NCI-H1436 treated with DMSO at 0.1 percent for 48 hours (cell line): ENCODE measurements at regions not wholly inside any gene's neighbourhood (a gene's known extent, or its start where the extent isn't known, plus 50 kb on each side); places are given as distances from the start of the nearest gene placed in this dataset.

Experiments
- DNase-seq: peaks from one replicate; lab custom pipeline; 2025; lab: John Stamatoyannopoulos, UW

DNA sequence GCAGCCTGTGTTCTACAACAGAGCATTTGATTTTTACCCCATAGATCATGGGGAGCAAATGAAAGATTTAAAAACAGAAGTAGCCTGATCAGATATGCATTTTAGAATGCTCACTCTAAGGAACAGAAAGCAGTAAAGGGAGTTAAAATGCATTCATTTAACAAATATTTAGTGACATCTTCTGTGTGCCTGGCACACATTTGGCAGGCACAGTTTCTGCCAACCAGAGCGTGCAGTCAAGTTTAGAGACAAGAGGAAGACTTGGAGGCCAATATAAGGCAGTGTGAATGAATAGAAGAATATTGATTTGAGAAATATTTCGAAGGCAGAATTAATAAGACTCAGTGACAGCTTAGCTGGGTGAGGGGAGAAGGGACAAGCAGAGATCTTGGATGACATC lies 210.1 kb downstream of the KDR start:
- DNase-seq = no peak

GRCh38 chr4:54914781-54915180 lies 210.6 kb downstream of the KDR start:
- DNase-seq = no peak

DNA sequence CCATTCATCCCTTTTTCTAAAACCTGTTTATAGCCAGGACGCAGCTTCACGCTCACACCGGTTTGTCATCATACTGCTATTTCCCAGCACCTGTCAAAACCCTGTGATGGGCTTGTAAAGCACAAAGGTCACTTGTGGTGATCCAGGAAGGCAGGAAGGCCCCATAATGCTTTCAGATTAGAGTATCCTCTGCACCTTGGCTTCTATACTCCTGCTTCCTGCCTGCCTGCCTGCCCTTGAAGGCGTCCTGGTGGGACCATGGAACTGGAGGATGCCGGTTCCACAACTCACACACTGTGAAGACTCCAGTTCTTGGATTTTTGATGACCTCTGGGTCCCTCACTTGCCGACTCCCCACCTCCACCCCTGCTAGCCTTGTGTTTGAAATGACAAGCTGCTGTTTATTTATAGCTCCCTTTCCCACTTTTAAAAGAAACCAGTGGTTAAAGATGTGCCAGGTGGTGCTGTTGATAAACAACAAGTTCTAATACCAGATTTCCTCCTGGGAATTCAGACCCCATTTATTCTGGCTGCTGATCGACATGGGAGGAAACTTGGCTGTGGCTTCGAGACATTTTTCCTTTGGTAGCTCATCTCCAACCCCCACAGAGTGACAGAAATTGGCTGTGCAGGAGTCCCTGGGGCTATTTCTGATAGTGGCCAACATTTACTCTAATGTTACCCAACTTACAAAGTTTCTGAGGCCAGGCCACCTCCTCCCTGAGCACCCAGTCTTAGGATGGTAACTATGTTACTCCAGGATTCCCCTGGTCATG lies 211.5 kb downstream of the KDR start:
- DNase-seq = no peak

DNA sequence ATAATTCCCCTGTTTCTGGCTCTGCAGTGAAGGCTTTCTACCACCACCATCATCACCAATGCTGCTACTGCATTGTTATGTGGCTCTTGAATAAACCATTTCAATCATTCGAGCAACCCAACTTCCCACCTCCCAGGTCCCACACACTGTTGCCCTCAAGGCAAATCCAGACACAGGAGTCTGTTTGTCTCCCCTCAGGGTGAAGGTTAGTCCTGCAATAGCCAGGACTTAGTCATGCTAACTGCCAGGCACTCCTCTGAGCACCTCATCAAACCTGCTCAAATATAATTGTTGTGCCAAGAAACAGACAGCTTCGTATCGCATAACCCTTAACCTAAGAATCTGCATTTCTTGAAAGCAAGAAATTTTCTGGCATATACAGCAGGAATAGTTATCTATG lies 213.2 kb downstream of the KDR start:
- DNase-seq = no peak

DNA sequence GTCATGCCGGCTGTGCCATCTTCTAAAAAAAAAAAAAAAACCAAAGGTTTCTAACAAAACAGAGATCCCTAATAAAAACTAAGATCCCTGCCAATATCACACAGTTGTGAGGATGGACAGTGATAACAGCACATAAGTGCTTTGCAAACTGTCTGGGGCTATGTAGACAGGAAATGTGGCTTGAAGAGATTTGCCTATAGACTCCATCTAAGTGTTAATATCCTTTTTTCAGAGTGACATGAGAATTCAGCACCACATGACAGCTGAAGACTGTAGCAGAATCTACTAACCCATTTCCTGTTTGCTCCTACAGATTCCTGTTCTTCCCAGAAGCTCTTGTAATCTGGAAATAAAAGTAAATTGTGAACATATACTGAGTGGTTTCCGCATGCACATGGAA lies 215.4 kb downstream of the KDR start:
- no peak for DNase-seq

- no peak for DNase-seq
These were observed 216.6 kb downstream of the KDR start for GRCh38 chr4:54908763-54909162.

DNA sequence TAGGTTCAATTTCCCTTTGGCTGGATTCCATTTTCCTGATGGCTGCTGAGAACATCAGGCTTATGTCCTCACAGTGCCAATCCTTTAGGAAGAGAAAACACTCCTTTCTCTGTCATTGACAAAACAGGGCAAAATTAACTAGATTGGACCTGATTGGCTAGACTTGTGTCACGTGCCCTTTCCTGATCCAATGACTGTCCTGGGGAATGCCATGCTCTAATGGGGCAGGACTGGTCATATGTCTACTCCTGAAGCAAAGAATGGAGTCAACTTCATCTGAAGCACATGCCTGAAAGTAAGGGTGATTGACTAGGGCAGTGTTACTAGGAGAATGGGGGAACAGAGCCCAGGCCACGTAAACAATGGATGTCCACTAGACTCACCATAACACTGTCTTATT lies 220.4 kb downstream of the KDR start:
- DNase-seq = no peak

DNA sequence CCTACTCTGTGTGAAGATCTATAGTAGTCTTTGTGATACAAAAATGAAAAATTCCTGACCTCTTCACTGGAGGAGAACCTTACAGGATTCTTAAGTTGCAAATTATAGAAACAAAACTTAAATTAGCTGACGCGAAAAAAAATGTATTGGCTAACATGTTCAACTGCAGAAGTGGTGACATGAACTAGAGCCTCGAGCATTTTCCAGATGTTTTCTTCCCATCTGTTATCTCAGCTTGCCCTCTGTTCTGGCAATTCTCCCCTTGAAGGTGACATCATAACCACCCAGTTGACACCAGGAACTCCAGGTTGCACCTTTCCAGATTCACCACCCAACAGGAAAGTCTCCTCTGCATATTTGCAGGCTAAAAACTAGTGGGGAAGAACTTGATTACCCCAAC lies 222.4 kb downstream of the KDR start:
- no peak for DNase-seq

GRCh38 chr4:54902271-54902670 lies 223.1 kb downstream of the KDR start:
- no peak for DNase-seq

- DNase-seq = no peak
These were observed 224.2 kb downstream of the KDR start for GRCh38 chr4:54901202-54901601.

DNA sequence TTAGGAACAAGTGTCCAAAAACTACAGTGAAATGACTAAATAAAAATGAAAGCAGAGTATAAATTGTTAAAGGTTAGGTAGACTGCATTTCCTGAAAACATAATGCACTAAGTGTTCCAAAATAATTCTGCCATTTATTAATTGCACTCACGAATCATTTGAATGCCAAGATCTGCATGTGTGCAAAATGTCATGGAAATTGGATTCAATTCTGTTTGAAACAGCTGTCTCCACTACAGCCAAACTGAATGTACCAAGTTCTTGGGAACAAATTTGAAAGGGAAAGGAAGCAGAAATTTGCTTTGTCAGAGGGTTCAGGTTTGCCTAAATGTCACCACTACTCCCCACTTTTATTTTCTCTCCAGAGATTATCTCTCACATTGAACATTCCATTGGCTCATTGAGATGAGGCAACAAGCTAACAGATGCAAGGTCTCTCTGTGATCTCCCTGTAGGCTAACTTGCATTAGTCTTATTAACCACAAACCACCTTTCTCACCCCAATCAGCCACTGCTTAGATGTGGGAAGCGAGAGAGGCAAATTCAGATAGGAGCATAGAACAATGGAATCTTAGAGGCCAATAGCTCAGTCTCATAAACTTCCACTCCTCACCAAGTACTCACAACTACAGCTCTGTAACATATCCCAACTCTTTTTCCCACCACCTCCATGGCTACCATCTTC lies 226.6 kb downstream of the KDR start:
- DNase-seq = no peak

- DNase-seq = no peak
These were observed 227.3 kb downstream of the KDR start for GRCh38 chr4:54898056-54898562.

DNA sequence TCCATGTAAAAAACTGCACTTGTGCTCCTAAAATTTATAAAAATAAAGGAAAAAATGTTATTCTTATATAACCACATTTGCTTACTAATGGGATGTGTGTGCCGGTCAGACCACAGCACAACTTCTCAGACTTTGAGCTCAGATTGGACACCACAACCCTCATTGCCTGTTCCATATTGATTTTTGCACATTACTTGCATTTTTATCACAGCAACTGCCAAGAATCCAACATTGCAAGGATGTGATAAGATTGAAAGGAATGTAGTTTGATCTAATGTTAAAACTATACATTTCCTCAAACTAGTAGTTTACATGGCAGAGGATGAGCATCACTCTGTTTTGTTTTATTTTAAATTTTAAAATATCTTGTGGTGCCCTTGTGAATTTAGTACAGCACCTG lies 227.8 kb downstream of the KDR start:
- DNase-seq = no peak

DNA sequence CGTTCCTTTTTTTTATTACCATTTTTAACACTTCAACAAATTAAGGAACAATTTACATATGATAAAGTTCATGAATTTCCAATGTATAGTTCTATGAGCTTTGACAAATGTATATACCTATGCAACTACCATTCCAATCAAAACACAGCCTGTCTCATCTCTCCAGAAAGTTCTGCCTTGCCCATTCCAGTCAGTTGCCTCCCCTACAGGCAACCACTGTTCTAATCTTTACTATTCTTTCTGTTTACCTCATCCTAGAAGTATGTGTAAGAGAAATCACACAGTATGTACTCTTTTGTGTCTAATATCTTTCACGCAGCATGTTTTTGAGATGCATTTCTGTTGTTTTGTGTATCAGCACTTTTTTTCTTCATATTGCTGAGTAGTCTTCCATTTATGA lies 224.9 kb downstream of the KIT start:
- DNase-seq = no peak

GRCh38 chr4:54879576-54879975 lies 221.8 kb downstream of the KIT start:
- no peak for DNase-seq

DNA sequence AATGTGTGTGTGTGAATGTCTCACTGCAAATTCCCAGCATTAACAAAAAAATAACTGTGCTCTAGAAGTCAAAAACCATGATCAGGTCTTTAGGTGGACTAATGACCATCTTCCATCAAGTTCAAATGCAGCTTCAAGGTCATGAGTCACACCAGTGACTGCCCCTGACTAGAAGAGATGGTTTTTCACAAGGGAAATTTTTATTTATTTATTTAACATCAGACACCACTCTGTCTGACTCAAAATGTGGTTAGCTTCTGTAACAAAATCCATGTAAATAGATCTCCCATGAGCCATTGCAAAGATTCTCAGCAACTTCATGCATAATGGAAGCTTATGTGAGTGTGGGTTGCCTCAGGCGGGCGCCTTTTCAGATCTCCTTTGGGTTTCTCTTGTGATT lies 219.2 kb downstream of the KIT start:
- no peak for DNase-seq

DNA sequence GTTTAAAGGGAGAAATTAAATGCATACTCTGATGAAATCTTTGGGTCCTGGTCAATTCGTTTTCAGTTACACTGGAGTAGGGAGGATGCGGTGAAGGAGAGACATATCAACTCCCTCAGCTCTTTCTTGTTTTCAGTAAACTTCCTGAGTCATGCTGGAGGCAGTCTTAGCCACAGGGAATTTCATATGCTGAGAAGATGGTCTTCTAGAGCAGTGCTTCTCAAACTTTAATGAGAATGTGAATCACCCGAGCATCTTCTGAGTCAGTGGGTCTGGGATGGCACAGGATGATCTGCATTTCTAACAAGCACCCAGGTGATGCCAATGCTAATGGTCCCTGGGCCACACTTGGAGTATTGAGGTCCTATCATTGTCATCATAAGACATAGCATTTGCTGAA lies 214.5 kb downstream of the KIT start:
- no peak for DNase-seq

- no peak for DNase-seq
These were observed 206.0 kb downstream of the KIT start for GRCh38 chr4:54863571-54864255.

DNA sequence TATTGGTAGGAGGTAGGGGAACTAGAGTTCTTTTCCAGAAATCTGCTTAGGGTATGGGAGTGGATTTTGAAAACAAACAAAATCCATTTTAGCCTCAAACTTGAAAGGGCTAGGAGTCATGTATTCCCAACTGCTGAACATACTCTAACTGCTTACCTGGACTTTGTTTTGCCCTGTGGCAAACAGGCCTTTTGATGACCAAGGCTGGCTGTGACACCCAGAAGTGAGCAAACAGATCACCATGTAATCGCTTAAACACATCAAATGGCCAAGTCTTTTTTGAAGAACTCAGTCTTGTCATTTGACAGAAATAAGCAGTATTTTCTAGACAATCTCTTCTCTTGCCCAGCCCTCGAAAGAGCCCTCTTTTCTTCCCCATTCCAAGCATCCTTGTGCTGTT lies 203.4 kb downstream of the KIT start:
- no peak for DNase-seq

DNA sequence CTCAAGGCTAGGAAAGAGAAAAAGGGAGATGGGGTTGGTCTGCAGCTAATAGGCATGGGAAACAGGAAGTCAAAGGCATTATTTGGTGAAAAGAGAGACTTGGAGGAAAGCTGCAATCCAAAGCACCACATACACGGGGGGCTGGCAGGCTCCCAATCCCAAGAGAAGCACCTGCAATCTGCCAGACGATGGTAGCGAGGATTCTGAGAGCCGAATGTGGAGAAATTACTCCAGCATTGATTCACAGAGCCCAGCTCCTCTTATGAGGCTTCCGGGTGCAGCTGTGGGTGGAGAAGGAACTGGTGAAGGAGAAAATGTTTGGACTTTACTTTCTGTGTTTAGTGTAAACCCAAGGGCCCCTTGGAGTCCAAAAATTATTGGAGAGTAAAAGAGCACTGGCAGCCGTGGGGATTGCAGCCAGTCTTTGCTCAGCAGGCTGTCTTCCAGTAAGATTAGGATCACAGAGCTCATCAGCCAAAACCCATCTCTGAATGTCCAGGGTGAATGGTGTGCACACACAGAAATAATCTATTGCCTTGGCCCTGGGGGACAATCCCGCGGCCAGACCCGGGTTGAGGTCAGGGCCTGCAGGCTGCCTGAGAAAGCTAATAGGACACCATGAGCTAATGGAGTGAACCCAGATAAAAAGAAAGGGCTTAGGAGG lies 197.6 kb downstream of the KIT start:
- no peak for DNase-seq

- no peak for DNase-seq
These were observed 194.8 kb downstream of the KIT start for GRCh38 chr4:54852602-54853001.

DNA sequence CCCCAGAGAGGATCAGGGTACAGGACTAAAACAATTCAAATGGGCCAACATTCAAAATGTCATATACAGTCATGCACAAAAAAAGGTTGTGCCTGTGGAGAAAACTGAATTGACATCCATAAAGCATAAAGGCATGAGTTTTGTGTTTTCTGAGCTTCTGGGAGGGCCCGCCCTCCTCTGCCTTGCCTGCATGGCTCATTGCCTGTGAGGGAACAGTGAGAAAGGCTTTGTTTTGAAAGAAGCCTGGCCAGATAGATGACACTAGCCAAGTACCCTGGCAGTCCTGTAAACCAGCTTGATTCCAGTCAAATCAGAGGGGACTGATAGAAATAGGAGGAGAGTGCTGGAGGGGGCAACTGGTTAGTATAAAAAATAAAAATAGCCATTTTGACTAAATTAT lies 194.3 kb downstream of the KIT start:
- DNase-seq = no peak

- no peak for DNase-seq
These were observed 187.2 kb downstream of the KIT start for GRCh38 chr4:54844911-54845310.
